Right lobe of liver (tissue), 4 donors: ENCODE measurements at regions not wholly inside any gene's neighbourhood (a gene's known extent, or its start where the extent isn't known, plus 50 kb on each side); places are given as distances from the start of the nearest gene placed in this dataset.

Source experiments
- CTCF ChIP-seq, 4 donors: fragments of 200-600 bp in 3 of 4; fragments of 450-650 bp in 1 of 4; IDR thresholded peaks; one replicate each; pipeline versions ENCODE4 v1.5.1 to v1.8.0; 2016 to 2022; ENCODE audit warnings: antibody characterized with exemption in 4 of 4, mild to moderate bottlenecking in 2 of 4
- POLR2A ChIP-seq: fragments of 450-650 bp; IDR thresholded peaks from one replicate; pipeline ENCODE4 v1.6.1; 2017; ENCODE audit warnings: antibody characterized with exemption, mild to moderate bottlenecking
- donor health status: DM: no; HTN: no; CAD: no.
- donor health status: DM: no; HTN: no; CAD: no.
- donor health status: DM: no; HTN: yes; CAD: no.

DNA sequence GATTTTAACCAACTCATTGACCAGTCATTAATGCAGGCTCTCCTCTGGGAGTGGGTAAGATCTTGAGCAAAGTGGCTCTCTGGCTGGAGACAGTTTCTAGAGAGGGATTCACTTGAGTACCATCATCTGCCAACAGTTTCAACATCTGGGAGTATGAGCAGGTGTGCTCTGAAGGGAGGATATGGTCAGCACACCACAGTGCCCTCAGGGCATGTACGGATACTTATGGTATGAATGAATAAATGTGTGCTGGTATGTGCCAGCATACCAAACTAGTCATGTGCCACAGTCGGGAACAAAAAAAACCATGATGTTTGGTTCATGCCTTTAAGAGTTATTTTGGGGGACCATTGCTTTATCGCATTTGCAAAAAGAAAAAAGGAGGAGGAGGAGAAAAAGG is 1197.5 kb upstream of the TENM4 start:
- TF ChIP-seq CTCF (IDR thresholded peaks at IDR 0.05) (no peak), POLR2A (no peak)
